WI38 (cell line): ENCODE measurements at regions not wholly inside any gene's neighbourhood (a gene's known extent, or its start where the extent isn't known, plus 50 kb on each side); places are given as distances from the start of the nearest gene placed in this dataset.

Experiments
- H3K4me3 ChIP-seq: 2 replicates; pipeline ENCODE4 v1.5.1; 2011; ENCODE audit warnings: low read depth, mild to moderate bottlenecking, control low read depth, low read length
- TF ChIP-seq, protein P1 (sequence below): IDR thresholded peaks from 2 replicates; pipeline ENCODE4 v1.5.1; 2012; ENCODE audit warnings: low read depth, mild to moderate bottlenecking, control low read depth, low read length

DNA sequence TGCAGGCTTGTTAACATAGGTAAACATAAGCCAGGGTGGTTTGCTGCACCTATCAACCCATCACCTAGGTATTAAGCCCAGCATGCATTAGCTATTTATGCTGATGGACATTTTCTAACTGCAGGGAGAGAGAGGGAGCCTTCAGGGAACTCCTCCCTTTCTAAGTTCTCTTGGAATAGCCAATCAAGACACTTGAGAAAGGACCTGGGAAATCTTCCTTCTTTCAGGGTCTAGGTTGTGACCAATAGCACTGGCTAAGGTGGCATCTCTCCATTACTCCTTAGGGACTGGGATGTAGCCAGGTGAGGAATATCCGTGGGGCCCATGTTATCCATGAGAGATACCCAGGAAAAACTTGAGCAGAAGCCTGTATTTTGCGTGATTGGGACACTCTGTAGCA lies 849.6 kb upstream of the MAP3K7 start:
- no peak overlapping the region for H3K4me3 ChIP-seq
- TF ChIP-seq, protein P1, sequence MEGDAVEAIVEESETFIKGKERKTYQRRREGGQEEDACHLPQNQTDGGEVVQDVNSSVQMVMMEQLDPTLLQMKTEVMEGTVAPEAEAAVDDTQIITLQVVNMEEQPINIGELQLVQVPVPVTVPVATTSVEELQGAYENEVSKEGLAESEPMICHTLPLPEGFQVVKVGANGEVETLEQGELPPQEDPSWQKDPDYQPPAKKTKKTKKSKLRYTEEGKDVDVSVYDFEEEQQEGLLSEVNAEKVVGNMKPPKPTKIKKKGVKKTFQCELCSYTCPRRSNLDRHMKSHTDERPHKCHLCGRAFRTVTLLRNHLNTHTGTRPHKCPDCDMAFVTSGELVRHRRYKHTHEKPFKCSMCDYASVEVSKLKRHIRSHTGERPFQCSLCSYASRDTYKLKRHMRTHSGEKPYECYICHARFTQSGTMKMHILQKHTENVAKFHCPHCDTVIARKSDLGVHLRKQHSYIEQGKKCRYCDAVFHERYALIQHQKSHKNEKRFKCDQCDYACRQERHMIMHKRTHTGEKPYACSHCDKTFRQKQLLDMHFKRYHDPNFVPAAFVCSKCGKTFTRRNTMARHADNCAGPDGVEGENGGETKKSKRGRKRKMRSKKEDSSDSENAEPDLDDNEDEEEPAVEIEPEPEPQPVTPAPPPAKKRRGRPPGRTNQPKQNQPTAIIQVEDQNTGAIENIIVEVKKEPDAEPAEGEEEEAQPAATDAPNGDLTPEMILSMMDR, result no peak

DNA sequence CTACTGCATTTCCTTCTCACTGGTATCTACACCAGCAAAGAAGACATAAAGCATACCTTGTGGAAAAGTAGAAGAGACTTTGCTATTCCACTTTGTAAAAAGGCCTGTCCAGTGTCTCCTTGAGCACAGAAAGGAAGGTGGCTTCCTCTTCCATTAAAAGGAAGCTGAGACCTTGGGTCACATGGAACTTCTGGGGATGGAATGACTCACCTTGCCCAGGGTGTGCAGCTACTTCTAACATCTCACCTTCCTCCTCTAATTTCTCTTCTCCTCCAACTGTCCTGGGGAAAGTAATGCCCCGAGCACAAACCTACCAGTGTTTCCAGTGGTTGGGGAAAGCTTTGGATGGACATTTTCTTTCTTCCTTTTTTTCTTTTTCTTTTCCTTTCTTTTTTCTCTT lies 848.8 kb upstream of the MAP3K7 start:
- TF ChIP-seq, protein P1, result no peak
- H3K4me3 ChIP-seq, result no peak overlapping the region

DNA sequence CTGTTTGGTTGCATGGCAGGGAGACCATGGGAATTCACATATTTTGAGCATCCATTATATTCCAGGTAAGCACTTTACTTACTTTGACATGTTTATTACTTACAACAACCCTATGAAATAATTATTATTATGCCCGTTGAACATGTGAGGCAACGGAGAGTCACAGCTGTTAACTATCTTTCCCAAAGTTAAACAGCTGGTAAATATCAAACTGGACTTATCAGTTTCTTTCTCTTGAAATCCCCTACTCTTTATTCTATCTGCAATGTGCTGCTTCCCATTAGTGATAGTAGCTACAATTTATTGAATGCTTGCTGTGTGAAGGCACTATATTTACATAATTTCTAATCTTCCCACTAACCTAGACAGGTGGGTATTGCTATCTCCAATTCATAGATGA lies 847.7 kb upstream of the MAP3K7 start:
- TF ChIP-seq, protein P1, result no peak
- H3K4me3 ChIP-seq, result no peak overlapping the region

DNA sequence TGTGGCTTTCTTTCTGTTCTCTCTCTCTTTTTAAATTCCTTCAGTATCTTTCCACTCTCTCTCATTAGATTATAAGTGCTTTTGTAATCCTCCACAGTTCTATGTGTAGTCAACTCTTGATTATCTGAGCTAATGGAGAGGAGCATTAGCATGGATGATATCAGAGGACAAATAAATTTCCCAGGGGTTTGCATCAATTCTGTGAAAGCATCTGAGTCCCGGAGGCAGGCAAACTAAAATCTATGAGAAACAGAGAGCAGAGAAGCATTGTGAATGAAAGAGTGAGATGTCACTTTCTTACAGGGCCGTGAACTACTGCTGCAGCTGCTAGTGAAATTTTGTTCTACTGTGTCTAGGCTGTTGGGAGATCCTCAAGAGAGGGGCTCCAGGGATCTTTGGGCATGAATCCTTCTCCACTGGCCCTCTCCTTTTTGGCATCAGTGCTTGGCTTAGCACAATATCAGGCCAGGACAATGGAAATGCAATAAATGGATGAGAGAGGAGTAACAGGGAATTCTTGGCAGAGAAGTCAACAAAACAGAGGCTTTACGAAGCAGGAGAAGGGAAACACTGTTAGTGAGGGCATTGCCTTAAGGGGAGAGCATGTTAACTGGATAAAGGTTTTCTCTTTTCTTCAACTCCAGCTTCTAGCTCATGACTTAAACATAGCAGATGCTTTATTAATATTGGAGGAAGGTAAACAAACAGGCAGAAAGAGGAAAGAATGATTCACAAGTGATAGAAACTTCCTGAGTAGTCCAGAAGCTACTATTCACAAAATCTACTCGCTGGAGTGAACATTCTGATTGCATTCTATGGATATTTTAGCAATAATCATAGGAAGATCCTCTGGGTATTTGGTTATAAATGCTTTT lies 847.0 kb upstream of the MAP3K7 start:
- H3K4me3 ChIP-seq, result no peak overlapping the region
- TF ChIP-seq, protein P1, result no peak

DNA sequence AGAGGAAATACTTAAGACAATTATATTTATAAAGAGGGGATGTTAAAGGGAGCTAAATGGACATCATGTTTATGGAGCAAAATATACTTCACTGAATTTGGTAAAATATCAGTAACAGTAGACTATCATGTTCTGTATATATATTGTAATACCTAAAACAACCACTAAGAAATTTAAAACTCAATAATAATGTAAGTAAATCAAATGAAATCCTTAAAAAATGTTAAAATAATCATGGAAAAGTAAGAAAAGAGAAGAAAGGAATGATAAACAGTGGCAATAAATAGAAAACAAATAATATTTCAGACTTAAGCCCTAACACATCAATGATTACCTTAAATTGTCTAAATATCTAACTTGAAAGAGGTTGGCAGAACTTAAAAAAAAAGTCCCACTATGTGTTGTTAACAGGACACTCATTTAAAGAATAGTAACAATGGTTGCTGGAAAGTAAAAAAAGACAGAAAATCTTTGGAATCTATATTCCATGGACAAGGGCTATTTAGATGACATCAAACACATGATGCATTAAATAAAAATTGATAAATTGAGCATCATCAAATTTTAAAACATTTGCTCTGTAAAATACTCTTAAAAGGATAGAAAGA lies 842.2 kb upstream of the MAP3K7 start:
- TF ChIP-seq, protein P1, result no peak

DNA sequence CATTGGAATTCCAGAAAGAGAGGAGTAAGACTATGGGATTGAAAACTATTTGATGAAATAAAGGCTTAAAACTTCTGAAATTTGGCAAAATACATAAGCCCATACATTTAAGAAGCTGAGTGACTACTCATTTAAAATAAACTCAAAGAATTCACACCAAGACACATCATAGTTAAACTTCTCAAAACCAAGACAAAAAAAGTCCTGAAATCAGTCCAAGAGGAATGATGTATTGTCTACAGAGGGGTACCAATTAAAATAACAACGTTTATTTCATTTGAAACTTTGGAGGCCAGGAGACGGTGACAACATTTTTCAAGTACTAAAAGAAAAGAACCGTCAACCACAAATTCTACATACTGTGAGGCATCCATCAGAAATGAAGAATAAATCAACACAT lies 841.4 kb upstream of the MAP3K7 start:
- TF ChIP-seq, protein P1, result no peak
- no peak overlapping the region for H3K4me3 ChIP-seq

More for the DNA sequence above, 842.2 kb upstream of the MAP3K7 start:
- no peak overlapping the region for H3K4me3 ChIP-seq

DNA sequence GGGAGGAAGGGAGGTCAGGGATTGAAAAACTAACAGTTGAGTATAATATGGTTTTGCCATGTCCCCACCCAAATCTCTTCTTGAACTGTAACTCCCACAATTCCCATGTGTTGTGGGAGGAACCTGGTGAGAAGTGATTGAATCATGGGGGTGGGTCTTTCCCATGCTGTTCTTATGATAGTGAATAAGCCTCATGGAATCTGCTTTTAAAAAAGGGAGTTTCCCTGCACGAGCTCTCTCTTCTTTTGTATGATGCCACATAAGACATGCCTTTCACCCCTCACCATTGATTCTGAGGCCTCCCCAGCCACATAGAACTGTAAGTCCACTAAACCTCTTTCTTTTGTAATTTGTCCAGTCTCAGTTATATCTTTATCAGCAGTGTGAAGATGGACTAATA lies 833.4 kb upstream of the MAP3K7 start:
- TF ChIP-seq, protein P1, result no peak
- no peak overlapping the region for H3K4me3 ChIP-seq
